Upper lobe of left lung (tissue), 6 donors: ENCODE measurements at regions not wholly inside any gene's neighbourhood (a gene's known extent, or its start where the extent isn't known, plus 50 kb on each side); places are given as distances from the start of the nearest gene placed in this dataset.

Experiments used
- ATAC-seq, 2 donors: fragments of 200-7000 bp; cut with Tn5 transposase; one replicate each; pipeline ENCODE4 v1.9.1; 2022; ENCODE audit warnings: mild to moderate bottlenecking in 2 of 2, moderate library complexity in 2 of 2; ENCODE audit not compliant: low FRiP score in 2 of 2
- DNase-seq, 2 donors: peaks; one replicate each; pipeline ENCODE4 v3.0.0-alpha.2; 2019 to 2020
- H3K27ac ChIP-seq, 4 donors: fragments of 200-600 bp; sonication (generic); one replicate each; pipeline ENCODE4 v1.5.1; 2016 to 2019
- H3K27me3 ChIP-seq, 4 donors: fragments of 200-600 bp; sonication (generic); one replicate each; pipeline ENCODE4 v1.5.1; 2017 to 2019
- H3K36me3 ChIP-seq, 4 donors: fragments of 200-600 bp; sonication (generic); one replicate each; pipeline ENCODE4 v1.5.1; 2016 to 2019
- H3K4me1 ChIP-seq, 4 donors: fragments of 200-600 bp; sonication (generic); one replicate each; pipeline ENCODE4 v1.5.1; 2018 to 2019
- H3K4me3 ChIP-seq, 4 donors: fragments of 200-600 bp; sonication (generic); one replicate each; pipeline ENCODE4 v1.5.1; 2017 to 2019; ENCODE audit warnings: mild to moderate bottlenecking in 2 of 4, moderate library complexity in 1 of 4
- H3K9me3 ChIP-seq, 4 donors: fragments of 200-600 bp; sonication (generic); one replicate each; pipeline ENCODE4 v1.5.1; 2018 to 2019
- CTCF ChIP-seq, 6 experiments: fragments of 450-650 bp in 4 of 6; fragments of 200-600 bp in 2 of 6; sonication (generic) in 2 of 6; IDR thresholded peaks; one replicate each; pipeline ENCODE4 v1.5.1; 2016 to 2019; ENCODE audit warnings: antibody characterized with exemption in 6 of 6
- EP300 ChIP-seq, 4 donors: sonication (generic); formaldehyde crosslinking; IDR thresholded peaks; one replicate each; pipeline ENCODE4 v1.5.1; 2017; ENCODE audit warnings: antibody characterized with exemption in 4 of 4, control low read depth in 2 of 4
- POLR2A ChIP-seq, 4 donors: fragments of 450-650 bp; IDR thresholded peaks; one replicate each; pipeline ENCODE4 v1.5.1; 2016 to 2017; ENCODE audit warnings: antibody characterized with exemption in 4 of 4, mild to moderate bottlenecking in 2 of 4
- POLR2AphosphoS5 ChIP-seq, 2 donors: sonication (generic); formaldehyde crosslinking; IDR thresholded peaks; one replicate each; pipeline ENCODE4 v1.5.1; 2017; ENCODE audit warnings: antibody characterized with exemption in 2 of 2
- WGBS, 2 donors: methylation state at CpG; one replicate each; pipeline ENCODE4 v1.1.5; 2017 to 2018; 5-methylcytosine and 5-hydroxymethylcytosine counted together
- donor health status: DM: no; HTN: no; CAD: no; lungs with moderate emphysema.
- donor health status: DM: no; HTN: yes; CAD: no; lungs with severe emphysema.

GRCh38 chr13:107233541-107233940 is 665.6 kb upstream of the ARGLU1 start:
- Histone ChIP-seq H3K27me3 (no peaks in the 10 kb centered on the region), H3K36me3 (no peaks in the 10 kb centered on the region), H3K4me1 (no peaks in the 10 kb centered on the region), H3K27ac (no peak overlapping the region), H3K4me3 (no peak overlapping the region), H3K9me3 (no peaks in the 10 kb centered on the region)
- ATAC-seq = no peak
- no peak for TF ChIP-seq CTCF (IDR thresholded peaks at IDR 0.05)
- no peak for TF ChIP-seq EP300 (IDR thresholded peaks at IDR 0.05)
- DNase-seq = no peak
- 71 to 78% methylated on average over 2 of the region's 2 CpGs for WGBS, 2 donors

- no peak for ATAC-seq
- Histone ChIP-seq H3K9me3 (no peaks in the 10 kb centered on the region), H3K27me3 (no peaks in the 10 kb centered on the region), H3K4me1 (no peaks in the 10 kb centered on the region), H3K4me3 (no peak overlapping the region), H3K27ac (no peak overlapping the region), H3K36me3 (no peaks in the 10 kb centered on the region)
- TF ChIP-seq EP300 (IDR thresholded peaks at IDR 0.05) (no peak), CTCF (IDR thresholded peaks at IDR 0.05) (no peak), POLR2AphosphoS5 (IDR thresholded peaks at IDR 0.05) (no peak)
- WGBS, 2 donors = 48 to 59% methylated on average over 7 of the region's 7 CpGs
- DNase-seq = no peak
These were observed 664.0 kb upstream of the ARGLU1 start for GRCh38 chr13:107231944-107232343.

GRCh38 chr13:107223867-107224266 is 655.9 kb upstream of the ARGLU1 start:
- ATAC-seq = no peak
- Histone ChIP-seq H3K9me3 (no peaks in the 10 kb centered on the region), H3K4me1 (no peaks in the 10 kb centered on the region)

GRCh38 chr13:107222597-107222996 is 654.7 kb upstream of the ARGLU1 start:
- Histone ChIP-seq H3K4me3 (no peak overlapping the region), H3K4me1 (no peaks in the 10 kb centered on the region), H3K27ac (no peak overlapping the region), H3K36me3 (no peaks in the 10 kb centered on the region), H3K27me3 (no peaks in the 10 kb centered on the region), H3K9me3 (no peaks in the 10 kb centered on the region)
- TF ChIP-seq CTCF (IDR thresholded peaks at IDR 0.05) = no peak
- TF ChIP-seq POLR2A (IDR thresholded peaks at IDR 0.05) = no peak
- no peak for TF ChIP-seq EP300 (IDR thresholded peaks at IDR 0.05)
- no peak for TF ChIP-seq POLR2AphosphoS5 (IDR thresholded peaks at IDR 0.05)
- DNase-seq (no peak), ATAC-seq (no peak)
- 89 to 91% methylated on average over 3 of the region's 3 CpGs for WGBS, 2 donors

More at GRCh38 chr13:107223867-107224266, 655.9 kb upstream of the ARGLU1 start:
- no peaks in the 10 kb centered on the region for H3K27me3 ChIP-seq
- no peaks in the 10 kb centered on the region for H3K36me3 ChIP-seq
- no peak overlapping the region for H3K4me3 ChIP-seq
- no peak overlapping the region for H3K27ac ChIP-seq
- TF ChIP-seq CTCF (IDR thresholded peaks at IDR 0.05) (no peak), POLR2A (IDR thresholded peaks at IDR 0.05) (no peak), POLR2AphosphoS5 (IDR thresholded peaks at IDR 0.05) (no peak), EP300 (IDR thresholded peaks at IDR 0.05) (no peak)
- DNase-seq = no peak

- Histone ChIP-seq H3K27ac (no peak overlapping the region), H3K9me3 (no peaks in the 10 kb centered on the region), H3K4me3 (no peak overlapping the region), H3K36me3 (no peaks in the 10 kb centered on the region), H3K27me3 (no peaks in the 10 kb centered on the region), H3K4me1 (no peaks in the 10 kb centered on the region)
- ATAC-seq (no peak), DNase-seq (no peak)
- 87 to 90% methylated on average over 2 of the region's 2 CpGs for WGBS, 2 donors
- TF ChIP-seq CTCF (IDR thresholded peaks at IDR 0.05) (no peak), POLR2AphosphoS5 (IDR thresholded peaks at IDR 0.05) (no peak), EP300 (IDR thresholded peaks at IDR 0.05) (no peak), POLR2A (IDR thresholded peaks at IDR 0.05) (no peak)
These were observed 652.3 kb upstream of the ARGLU1 start for GRCh38 chr13:107220245-107220644.
